Sigmoid colon (tissue), 4 donors: ENCODE measurements at regions not wholly inside any gene's neighbourhood (a gene's known extent, or its start where the extent isn't known, plus 50 kb on each side); places are given as distances from the start of the nearest gene placed in this dataset.

Experiments
- POLR2AphosphoS5 ChIP-seq, 4 donors: sonication (generic); formaldehyde crosslinking; IDR thresholded peaks; one replicate each; pipeline ENCODE4 v1.6.1; 2017; ENCODE audit warnings: antibody characterized with exemption in 4 of 4
- TF ChIP-seq, protein P1 (sequence below), 4 experiments: fragments of 450-650 bp in 3 of 4; fragments of 200-600 bp in 1 of 4; IDR thresholded peaks; one replicate each; pipeline ENCODE4 v1.5.1; 2016 to 2019; ENCODE audit warnings: antibody characterized with exemption in 4 of 4, mild to moderate bottlenecking in 3 of 4, moderate library complexity in 2 of 4

- TF ChIP-seq, protein P1, sequence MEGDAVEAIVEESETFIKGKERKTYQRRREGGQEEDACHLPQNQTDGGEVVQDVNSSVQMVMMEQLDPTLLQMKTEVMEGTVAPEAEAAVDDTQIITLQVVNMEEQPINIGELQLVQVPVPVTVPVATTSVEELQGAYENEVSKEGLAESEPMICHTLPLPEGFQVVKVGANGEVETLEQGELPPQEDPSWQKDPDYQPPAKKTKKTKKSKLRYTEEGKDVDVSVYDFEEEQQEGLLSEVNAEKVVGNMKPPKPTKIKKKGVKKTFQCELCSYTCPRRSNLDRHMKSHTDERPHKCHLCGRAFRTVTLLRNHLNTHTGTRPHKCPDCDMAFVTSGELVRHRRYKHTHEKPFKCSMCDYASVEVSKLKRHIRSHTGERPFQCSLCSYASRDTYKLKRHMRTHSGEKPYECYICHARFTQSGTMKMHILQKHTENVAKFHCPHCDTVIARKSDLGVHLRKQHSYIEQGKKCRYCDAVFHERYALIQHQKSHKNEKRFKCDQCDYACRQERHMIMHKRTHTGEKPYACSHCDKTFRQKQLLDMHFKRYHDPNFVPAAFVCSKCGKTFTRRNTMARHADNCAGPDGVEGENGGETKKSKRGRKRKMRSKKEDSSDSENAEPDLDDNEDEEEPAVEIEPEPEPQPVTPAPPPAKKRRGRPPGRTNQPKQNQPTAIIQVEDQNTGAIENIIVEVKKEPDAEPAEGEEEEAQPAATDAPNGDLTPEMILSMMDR (IDR thresholded peaks at IDR 0.05), result no peak
- no peak for TF ChIP-seq POLR2AphosphoS5 (IDR thresholded peaks at IDR 0.05)
These were observed 259.3 kb downstream of the SOX11 start for GRCh38 chr2:5951471-5951870.
